ENCODE measurements at regions not wholly inside any gene's neighbourhood (a gene's known extent, or its start where the extent isn't known, plus 50 kb on each side); places are given as distances from the start of the nearest gene placed in this dataset.

DNA sequence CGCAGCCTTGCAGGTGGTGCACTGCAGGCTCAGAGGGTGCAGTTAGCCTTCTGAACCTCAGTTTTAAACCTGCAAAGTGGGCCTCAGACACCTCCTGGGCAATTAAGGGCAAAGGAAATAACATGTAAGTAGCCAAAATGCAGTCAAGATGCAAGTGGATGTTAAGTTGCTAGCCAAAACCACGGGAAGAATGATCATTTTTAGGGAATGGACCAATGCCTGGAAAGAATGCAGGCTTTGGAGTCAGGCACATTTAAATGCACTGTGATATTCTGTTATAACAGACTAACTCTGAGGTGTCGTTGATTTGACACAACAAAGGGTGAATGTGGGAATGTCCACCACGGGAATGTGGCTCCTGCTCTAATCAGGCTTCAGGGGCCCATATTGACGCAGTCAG is 57.9 kb upstream of the PTGFRN start:
- DNase-seq, result no peak

DNA sequence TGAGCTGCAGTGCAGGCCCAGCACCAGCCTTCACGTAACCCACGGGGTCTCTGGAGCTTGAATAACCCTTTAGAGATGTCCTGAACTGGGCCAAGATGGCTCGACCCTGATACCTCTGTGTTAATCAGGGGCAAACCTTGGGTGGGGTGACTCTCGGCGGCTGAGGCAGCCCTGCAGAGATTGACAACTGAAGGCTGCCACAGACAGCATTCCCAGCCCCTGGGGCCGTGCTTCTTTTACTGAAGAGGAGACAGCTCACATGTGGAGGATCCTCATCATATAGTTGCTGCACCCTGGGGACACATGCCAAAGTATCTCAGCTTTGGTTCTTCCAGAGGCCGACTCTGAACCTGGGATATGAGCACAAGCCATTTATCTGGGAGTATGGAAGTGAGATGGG is 57.3 kb upstream of the PTGFRN start:
- DNase-seq, result no peak

DNA sequence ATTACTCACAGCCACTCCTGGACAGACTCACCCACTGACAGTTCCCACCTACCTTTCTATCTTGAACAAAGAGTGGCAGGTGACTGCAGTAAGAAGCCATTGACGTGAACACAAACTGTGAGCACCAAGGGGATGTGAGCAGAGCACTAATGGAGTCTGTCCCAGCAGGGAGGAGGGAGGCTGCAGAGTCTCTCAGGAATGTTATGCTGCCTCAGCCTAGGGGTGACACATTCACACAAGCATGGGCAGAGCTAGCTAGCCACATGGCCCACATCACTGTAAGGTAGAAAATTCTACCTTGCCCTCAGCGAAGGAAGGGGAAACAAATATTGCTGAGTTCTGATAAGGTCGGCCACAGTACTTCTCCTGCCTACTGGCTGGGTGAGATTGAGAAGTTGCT is 56.8 kb upstream of the PTGFRN start:
- peak in 1 of 2 experiments; percentile 15 for DNase-seq

DNA sequence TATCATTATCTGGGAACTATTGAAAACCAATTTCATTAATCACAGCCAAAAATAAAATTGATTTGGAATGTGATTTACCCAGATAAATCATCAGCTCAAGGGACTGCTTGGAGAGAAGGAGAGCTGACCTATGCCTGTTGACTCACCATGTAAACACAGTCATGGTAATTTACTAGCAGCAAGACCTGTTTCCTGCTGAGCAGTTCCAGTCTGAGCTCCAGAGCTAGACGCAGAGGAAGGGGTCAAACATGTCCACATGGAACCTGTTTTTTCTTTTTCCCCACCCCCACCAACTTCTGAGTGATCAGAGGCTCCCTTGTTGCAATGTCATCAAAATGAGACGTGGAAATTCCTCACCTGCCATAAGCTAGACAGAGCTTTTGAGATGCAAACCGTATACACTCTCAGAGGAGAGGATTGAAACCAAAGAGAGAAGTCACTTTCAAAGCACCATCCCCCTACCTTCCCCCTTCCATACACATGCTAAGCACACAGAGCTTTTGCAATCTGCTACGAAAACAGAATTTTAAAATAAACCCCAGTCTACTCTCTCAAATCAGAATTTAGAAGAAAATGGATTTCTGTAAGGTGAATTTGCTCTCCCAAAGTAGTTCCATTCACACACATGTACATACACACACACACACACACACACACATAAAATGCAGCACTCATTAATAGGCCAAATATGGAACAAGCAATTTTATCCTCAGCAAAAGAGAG is 55.9 kb upstream of the PTGFRN start:
- DNase-seq, result peak; percentile 28 to 76

DNA sequence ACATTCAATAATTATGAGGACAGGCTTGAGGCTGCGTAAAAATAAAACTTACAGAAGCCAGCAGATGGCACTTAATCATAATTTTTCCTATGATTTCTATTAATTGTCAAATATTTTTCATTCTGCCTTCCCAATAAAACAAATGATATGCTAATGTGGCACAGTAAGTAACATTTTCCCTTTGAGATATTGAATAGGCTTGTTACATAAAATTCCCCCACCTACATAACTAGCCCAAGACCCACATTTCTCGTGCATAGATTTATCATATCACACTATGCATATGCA is 55.4 kb upstream of the PTGFRN start:
- DNase-seq, result no peak

DNA sequence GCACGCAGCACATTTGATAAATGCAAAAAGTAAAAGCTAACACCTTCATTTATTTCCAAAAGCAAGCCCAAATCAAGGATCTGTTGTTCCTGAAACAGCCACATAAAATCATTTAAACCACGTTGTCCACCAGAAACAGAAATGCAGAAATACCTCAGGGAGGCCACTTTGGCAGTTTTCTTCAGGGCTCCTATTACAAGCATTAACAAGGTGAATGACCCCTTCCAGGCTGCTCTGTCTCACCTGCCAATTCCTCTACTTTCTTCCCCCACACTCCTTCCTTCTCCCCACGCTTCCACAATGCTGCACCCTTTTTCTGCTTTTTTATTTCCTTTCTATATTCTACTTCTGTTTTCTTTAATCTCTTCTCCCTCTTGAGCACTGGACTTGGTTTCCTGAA is 55.0 kb upstream of the PTGFRN start:
- peak in 1 of 2 experiments; percentile 6 for DNase-seq

GRCh38 chr1:116855191-116855619 is 54.5 kb upstream of the PTGFRN start:
- DNase-seq, result peak in 1 of 2 experiments; percentile 53

- peak; percentile 59 to 80 for DNase-seq
These were observed 53.9 kb upstream of the PTGFRN start for GRCh38 chr1:116855773-116856201.

GRCh38 chr1:116856312-116856711 is 53.4 kb upstream of the PTGFRN start:
- DNase-seq, result no peak

DNA sequence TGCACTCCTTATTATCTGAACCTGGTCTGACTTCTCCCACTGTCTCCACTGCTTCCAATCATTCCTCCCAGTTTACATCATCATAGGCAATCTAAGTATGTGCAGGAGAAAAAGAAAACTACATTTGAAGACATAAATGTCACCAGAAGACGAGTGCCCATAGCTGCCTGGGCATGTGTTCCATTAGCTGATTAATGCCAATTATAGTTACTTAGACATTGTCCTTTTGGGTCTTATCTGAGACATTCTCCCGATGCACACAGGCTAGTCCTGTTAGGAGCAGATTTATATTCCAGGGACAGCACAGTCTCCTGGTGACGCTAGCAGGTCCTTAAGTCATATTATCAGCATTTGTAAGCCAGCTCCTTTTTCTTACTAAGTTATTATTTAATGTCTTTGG is 52.6 kb upstream of the PTGFRN start:
- DNase-seq, result no peak
